Kidney (tissue), 13 donors: ENCODE measurements at regions not wholly inside any gene's neighbourhood (a gene's known extent, or its start where the extent isn't known, plus 50 kb on each side); places are given as distances from the start of the nearest gene placed in this dataset.

ENCODE experiments used
- DNase-seq, 5 donors: peaks; one replicate each; pipeline ENCODE4 v3.0.0-alpha.2; 2013 to 2020
- FAIRE-seq: peaks from 2 replicates; lab custom pipeline; 2012; peaks lifted over from hg19 to GRCh38; lab: Jason Lieb, UNC
- H3K27ac ChIP-seq, 2 donors: one replicate each; pipeline ENCODE4 v1.7.0; 2013; ENCODE audit warnings: low read depth in 2 of 2, low read length in 2 of 2, inconsistent platforms in 1 of 2
- H3K27me3 ChIP-seq: one replicate; pipeline ENCODE4 v1.7.1; 2013; ENCODE audit warnings: low read length, inconsistent platforms; ENCODE audit not compliant: control insufficient read depth, insufficient read depth
- H3K36me3 ChIP-seq, 3 donors: one replicate each; pipeline versions ENCODE4 v1.7.0 to v1.7.1; 2013; ENCODE audit warnings: low read length in 3 of 3, control low read depth in 1 of 3, inconsistent platforms in 1 of 3; ENCODE audit not compliant: insufficient read depth in 3 of 3, control insufficient read depth in 2 of 3
- H3K4me1 ChIP-seq, 3 donors: one replicate each; pipeline versions ENCODE4 v1.7.0 to v1.7.1; 2013; ENCODE audit warnings: low read length in 3 of 3, inconsistent platforms in 1 of 3, low read depth in 1 of 3; ENCODE audit not compliant: control insufficient read depth in 2 of 3, insufficient read depth in 2 of 3
- H3K4me3 ChIP-seq, 3 donors: one replicate each; pipeline versions ENCODE4 v1.7.0 to v1.8.1; 2013; ENCODE audit warnings: low read length in 3 of 3, control low read depth in 1 of 3, inconsistent platforms in 1 of 3
- H3K9ac ChIP-seq, 3 donors: one replicate each; pipeline versions ENCODE4 v1.7.0 to v1.7.1; 2013; ENCODE audit warnings: low read length in 3 of 3, control low read depth in 1 of 3, inconsistent platforms in 1 of 3
- H3K9me3 ChIP-seq, 3 donors: one replicate each; pipeline versions ENCODE4 v1.7.0 to v1.7.1; 2013; ENCODE audit warnings: low read length in 3 of 3, control low read depth in 1 of 3, inconsistent platforms in 1 of 3; ENCODE audit not compliant: control insufficient read depth in 2 of 3, insufficient read depth in 1 of 3
- CTCF ChIP-seq: IDR thresholded peaks from 3 replicates; pipeline ENCODE4 v1.5.1; 2012; ENCODE audit warnings: mild to moderate bottlenecking, moderate library complexity, borderline replicate concordance; ENCODE audit not compliant: insufficient read depth; ENCODE audit errors: extremely low read depth
- intact Hi-C: fragments of 100-400 bp; cut with DNase I; formaldehyde crosslinking; loops from one replicate; pipeline ENCODE4 v1.11.1; 2022
- donor health status: control.
- donor health status: control.
- donor health status: control.
- donor health status: control.
- donor health status: control.
- donor health status: DM: yes; HTN: yes; CAD: no.
- donor health status: Normal renal cell carcinoma (clear cell type).

GRCh38 chr6:1197309-1197708 lies 114.6 kb upstream of the FOXQ1 start:
- no peak overlapping the region for H3K27ac ChIP-seq
- H3K9ac ChIP-seq: no peak overlapping the region
- DNase-seq: no peak
- no peak overlapping the region for H3K4me3 ChIP-seq
- H3K27me3 ChIP-seq: no peaks in the 10 kb centered on the region
- peaks cover 0 to 2% (median 0%) of the 10 kb centered on the region in 3 donors for H3K4me1 ChIP-seq
- no peak for TF ChIP-seq CTCF
- peaks cover 0 to 4% (median 0%) of the 10 kb centered on the region in 3 donors for H3K9me3 ChIP-seq
- intact Hi-C loops: no loop called here
- no peak for FAIRE-seq
- no peaks in the 10 kb centered on the region for H3K36me3 ChIP-seq

- TF ChIP-seq CTCF: no peak
- FAIRE-seq (no peak), DNase-seq (no peak)
- Histone ChIP-seq H3K9ac (no peak overlapping the region), H3K27me3 (no peaks in the 10 kb centered on the region), H3K4me3 (no peak overlapping the region), H3K36me3 (no peaks in the 10 kb centered on the region), H3K27ac (no peak overlapping the region), H3K9me3 (peaks cover 0 to 4% (median 0%) of the 10 kb centered on the region in 3 donors), H3K4me1 (no peaks in the 10 kb centered on the region)
- intact Hi-C loops: no loop called here
Observed at GRCh38 chr6:1191141-1191630, 120.7 kb upstream of the FOXQ1 start.

- FAIRE-seq (no peak), DNase-seq (peak in 4 of 5 donors; percentile 84 to 93 (median 88))
- H3K9ac ChIP-seq: no peak overlapping the region
- H3K27me3 ChIP-seq: no peaks in the 10 kb centered on the region
- intact Hi-C loops: no loop called here
- no peak for TF ChIP-seq CTCF
- H3K4me3 ChIP-seq: no peak overlapping the region
- peaks cover 0 to 2% (median 0%) of the 10 kb centered on the region in 3 donors for H3K9me3 ChIP-seq
- no peak overlapping the region for H3K27ac ChIP-seq
- no peaks in the 10 kb centered on the region for H3K4me1 ChIP-seq
- no peaks in the 10 kb centered on the region for H3K36me3 ChIP-seq
Observed at GRCh38 chr6:1190366-1190765, 121.5 kb upstream of the FOXQ1 start.

- DNase-seq (no peak), FAIRE-seq (no peak)
- no peak for TF ChIP-seq CTCF
- no peaks in the 10 kb centered on the region for H3K27me3 ChIP-seq
- H3K36me3 ChIP-seq: no peaks in the 10 kb centered on the region
- no peak overlapping the region for H3K4me3 ChIP-seq
- H3K9ac ChIP-seq: no peak overlapping the region
- no peak overlapping the region for H3K27ac ChIP-seq
- no peaks in the 10 kb centered on the region for H3K9me3 ChIP-seq
- intact Hi-C loops: no loop called here
- no peaks in the 10 kb centered on the region for H3K4me1 ChIP-seq
Observed at GRCh38 chr6:1188199-1188598, 123.7 kb upstream of the FOXQ1 start.
